ENCODE measurements at regions not wholly inside any gene's neighbourhood (a gene's known extent, or its start where the extent isn't known, plus 50 kb on each side); places are given as distances from the start of the nearest gene placed in this dataset.
A peak's percentile ranks its signal among the peaks of the same experiment; 100 is the strongest.

GRCh38 chr10:89861199-89861573, 159.8 kb downstream of the KIF20B start:
- peak overlapping the region in 1 of 2 donors; percentile 3 for H3K4me3 ChIP-seq (ENCODE audit: control insufficient read depth in 1 of 2, extremely low read depth in 1 of 2, low read length in 1 of 2)
- POLR2A ChIA-PET, result no interaction called here
- Mint-ChIP-seq H3K4me1 (peaks cover 19 to 21% (median 19%) of the 10 kb centered on the region in 3 donors), H3K27ac (peak overlapping the region; percentile 86 to 89), H3K4me3 (peak overlapping the region; percentile 5 to 78 (median 61)), H3K36me3 (no peaks in the 10 kb centered on the region), H3K9me3 (no peaks in the 10 kb centered on the region), H3K27me3 (no peaks in the 10 kb centered on the region)
- peak overlapping the region; percentile 59 for H3K27ac ChIP-seq (ENCODE audit: low read length)
- CTCF ChIA-PET, result no interaction called here
- ATAC-seq (replicated peaks in 1 of 4) (no peak), DNase-seq (no peak)
- H3K4me1 ChIP-seq (ENCODE audit: control insufficient read depth in 1 of 2, extremely low read depth in 1 of 2, insufficient read depth in 2 of 2, low read length in 2 of 2), result peaks cover 4 to 7% of the 10 kb centered on the region in 2 experiments
- no peaks in the 10 kb centered on the region for H3K36me3 ChIP-seq (ENCODE audit: control insufficient read depth in 2 of 2, extremely low read depth in 1 of 2, insufficient read depth in 1 of 2, low read length in 1 of 2)
- no peaks in the 10 kb centered on the region for H3K27me3 ChIP-seq (replicated peaks in 1 of 2; ENCODE audit: control insufficient read depth in 2 of 2, extremely low read depth in 1 of 2, insufficient read depth in 2 of 2, low read length in 1 of 2)
- no peaks in the 10 kb centered on the region for H3K9me3 ChIP-seq

- no peak for DNase-seq
- Histone ChIP-seq H3K4me3 (ENCODE audit: control insufficient read depth in 1 of 2, extremely low read depth in 1 of 2, low read length in 1 of 2) (no peak overlapping the region), H3K4me1 (ENCODE audit: control insufficient read depth in 1 of 2, extremely low read depth in 1 of 2, insufficient read depth in 2 of 2, low read length in 2 of 2) (peaks cover 4 to 7% of the 10 kb centered on the region in 2 experiments), H3K27ac (ENCODE audit: low read length) (no peak overlapping the region), H3K36me3 (ENCODE audit: control insufficient read depth in 2 of 2, extremely low read depth in 1 of 2, insufficient read depth in 1 of 2, low read length in 1 of 2) (no peaks in the 10 kb centered on the region), H3K9me3 (no peaks in the 10 kb centered on the region), H3K27me3 (replicated peaks in 1 of 2; ENCODE audit: control insufficient read depth in 2 of 2, extremely low read depth in 1 of 2, insufficient read depth in 2 of 2, low read length in 1 of 2) (no peaks in the 10 kb centered on the region)
- Mint-ChIP-seq H3K4me1 (peaks cover 19 to 21% (median 19%) of the 10 kb centered on the region in 3 donors), H3K9me3 (no peaks in the 10 kb centered on the region), H3K27me3 (no peaks in the 10 kb centered on the region), H3K36me3 (no peaks in the 10 kb centered on the region), H3K27ac (peak overlapping the region; percentile 71 to 82), H3K4me3 (peak overlapping the region in 2 of 3 donors; percentile 5 to 61)
- POLR2A ChIA-PET, result interaction anchor here in 1 of 2 donors (0.6 kb wide), 1 partner anchor 147 kb away, joined by 3 read pairs; no protein-coding TSS in a partner anchor
- peak in 2 of 4 experiments; percentile 50 to 63 for ATAC-seq (replicated peaks in 1 of 4)
- 25% methylated on average over 1 of the region's 3 CpGs for WGBS (ENCODE audit: insufficient coverage)
- CTCF ChIA-PET, result no interaction called here
Measured at GRCh38 chr10:89861584-89862301, 160.4 kb downstream of the KIF20B start.

- WGBS (ENCODE audit: insufficient coverage), result 95% methylated on average over 2 of the region's 2 CpGs
Measured at GRCh38 chr10:89867964-89868363, 166.6 kb downstream of the KIF20B start.

GRCh38 chr10:89869180-89869579, 167.8 kb downstream of the KIF20B start:
- H3K9me3 Mint-ChIP-seq, result no peaks in the 10 kb centered on the region
- no peaks in the 10 kb centered on the region for H3K4me1 Mint-ChIP-seq
- ChIA-PET POLR2A (no interaction called here), CTCF (no interaction called here)
- H3K4me3 ChIP-seq (ENCODE audit: control insufficient read depth in 1 of 2, extremely low read depth in 1 of 2, low read length in 1 of 2), result no peak overlapping the region
- ATAC-seq (replicated peaks in 1 of 4) (no peak), DNase-seq (no peak)
- no peak overlapping the region for H3K4me3 Mint-ChIP-seq
- H3K27me3 ChIP-seq (replicated peaks in 1 of 2; ENCODE audit: control insufficient read depth in 2 of 2, extremely low read depth in 1 of 2, insufficient read depth in 2 of 2, low read length in 1 of 2), result no peaks in the 10 kb centered on the region
- no peaks in the 10 kb centered on the region for H3K9me3 ChIP-seq
- no peaks in the 10 kb centered on the region for H3K36me3 Mint-ChIP-seq
- H3K27ac Mint-ChIP-seq, result no peak overlapping the region
- no peaks in the 10 kb centered on the region for H3K4me1 ChIP-seq (ENCODE audit: control insufficient read depth in 1 of 2, extremely low read depth in 1 of 2, insufficient read depth in 2 of 2, low read length in 2 of 2)
- H3K36me3 ChIP-seq (ENCODE audit: control insufficient read depth in 2 of 2, extremely low read depth in 1 of 2, insufficient read depth in 1 of 2, low read length in 1 of 2), result no peaks in the 10 kb centered on the region
- no peak overlapping the region for H3K27ac ChIP-seq (ENCODE audit: low read length)
- WGBS (ENCODE audit: insufficient coverage), result no CpG with 5 or more reads among the region's 2 CpGs
- peaks cover 5 to 15% of the 10 kb centered on the region in 2 donors for H3K27me3 Mint-ChIP-seq

More at GRCh38 chr10:89867964-89868363, 166.6 kb downstream of the KIF20B start:
- Mint-ChIP-seq H3K4me1 (no peaks in the 10 kb centered on the region), H3K36me3 (no peaks in the 10 kb centered on the region), H3K27ac (no peak overlapping the region), H3K4me3 (no peak overlapping the region), H3K27me3 (peaks cover 5 to 15% of the 10 kb centered on the region in 2 donors), H3K9me3 (no peaks in the 10 kb centered on the region)
- H3K9me3 ChIP-seq, result no peaks in the 10 kb centered on the region
- no peaks in the 10 kb centered on the region for H3K27me3 ChIP-seq (replicated peaks in 1 of 2; ENCODE audit: control insufficient read depth in 2 of 2, extremely low read depth in 1 of 2, insufficient read depth in 2 of 2, low read length in 1 of 2)
- no peaks in the 10 kb centered on the region for H3K36me3 ChIP-seq (ENCODE audit: control insufficient read depth in 2 of 2, extremely low read depth in 1 of 2, insufficient read depth in 1 of 2, low read length in 1 of 2)
- H3K4me1 ChIP-seq (ENCODE audit: control insufficient read depth in 1 of 2, extremely low read depth in 1 of 2, insufficient read depth in 2 of 2, low read length in 2 of 2), result no peaks in the 10 kb centered on the region
- no peak overlapping the region for H3K4me3 ChIP-seq (ENCODE audit: control insufficient read depth in 1 of 2, extremely low read depth in 1 of 2, low read length in 1 of 2)
- ChIA-PET CTCF (no interaction called here), POLR2A (no interaction called here)
- no peak for ATAC-seq (replicated peaks in 1 of 4)
- H3K27ac ChIP-seq (ENCODE audit: low read length), result no peak overlapping the region
- DNase-seq, result no peak

GRCh38 chr10:89869592-89870156, 168.3 kb downstream of the KIF20B start:
- no peaks in the 10 kb centered on the region for H3K27me3 ChIP-seq (replicated peaks in 1 of 2; ENCODE audit: control insufficient read depth in 2 of 2, extremely low read depth in 1 of 2, insufficient read depth in 2 of 2, low read length in 1 of 2)
- H3K4me3 Mint-ChIP-seq, result no peak overlapping the region
- CTCF ChIA-PET, result no interaction called here
- no peaks in the 10 kb centered on the region for H3K9me3 ChIP-seq
- no peak overlapping the region for H3K27ac Mint-ChIP-seq
- POLR2A ChIA-PET, result no interaction called here
- peaks cover 5 to 15% of the 10 kb centered on the region in 2 donors for H3K27me3 Mint-ChIP-seq
- no peaks in the 10 kb centered on the region for H3K4me1 Mint-ChIP-seq
- no peak overlapping the region for H3K27ac ChIP-seq (ENCODE audit: low read length)
- no peak overlapping the region for H3K4me3 ChIP-seq (ENCODE audit: control insufficient read depth in 1 of 2, extremely low read depth in 1 of 2, low read length in 1 of 2)
- 67% methylated on average over 1 of the region's 2 CpGs for WGBS (ENCODE audit: insufficient coverage)
- no peaks in the 10 kb centered on the region for H3K36me3 Mint-ChIP-seq
- H3K36me3 ChIP-seq (ENCODE audit: control insufficient read depth in 2 of 2, extremely low read depth in 1 of 2, insufficient read depth in 1 of 2, low read length in 1 of 2), result no peaks in the 10 kb centered on the region
- H3K9me3 Mint-ChIP-seq, result no peaks in the 10 kb centered on the region
- DNase-seq, result no peak
- no peak for ATAC-seq (replicated peaks in 1 of 4)
- no peaks in the 10 kb centered on the region for H3K4me1 ChIP-seq (ENCODE audit: control insufficient read depth in 1 of 2, extremely low read depth in 1 of 2, insufficient read depth in 2 of 2, low read length in 2 of 2)

- H3K4me1 Mint-ChIP-seq, result no peaks in the 10 kb centered on the region
- Histone ChIP-seq H3K9me3 (no peaks in the 10 kb centered on the region), H3K4me3 (ENCODE audit: control insufficient read depth in 1 of 2, extremely low read depth in 1 of 2, low read length in 1 of 2) (no peak overlapping the region), H3K27ac (ENCODE audit: low read length) (no peak overlapping the region), H3K27me3 (replicated peaks in 1 of 2; ENCODE audit: control insufficient read depth in 2 of 2, extremely low read depth in 1 of 2, insufficient read depth in 2 of 2, low read length in 1 of 2) (no peaks in the 10 kb centered on the region), H3K36me3 (ENCODE audit: control insufficient read depth in 2 of 2, extremely low read depth in 1 of 2, insufficient read depth in 1 of 2, low read length in 1 of 2) (no peaks in the 10 kb centered on the region), H3K4me1 (ENCODE audit: control insufficient read depth in 1 of 2, extremely low read depth in 1 of 2, insufficient read depth in 2 of 2, low read length in 2 of 2) (no peaks in the 10 kb centered on the region)
- peaks cover 5 to 15% of the 10 kb centered on the region in 2 donors for H3K27me3 Mint-ChIP-seq
- no peaks in the 10 kb centered on the region for H3K9me3 Mint-ChIP-seq
- ChIA-PET POLR2A (interaction anchor here in 1 of 2 donors (0.6 kb wide), 1 partner anchor 72 kb away, joined by 3 read pairs; no protein-coding TSS in a partner anchor), CTCF (interaction anchor here in 1 of 2 donors (0.6 kb wide), 1 partner anchor 1284 kb away, joined by 3 read pairs; no protein-coding TSS in a partner anchor)
- DNase-seq, result no peak
- WGBS (ENCODE audit: insufficient coverage), result no CpG with 5 or more reads among the region's 2 CpGs
- ATAC-seq (replicated peaks in 1 of 4), result no peak
- H3K4me3 Mint-ChIP-seq, result no peak overlapping the region
- no peak overlapping the region for H3K27ac Mint-ChIP-seq
- no peaks in the 10 kb centered on the region for H3K36me3 Mint-ChIP-seq
Measured at GRCh38 chr10:89870936-89871335, 169.5 kb downstream of the KIF20B start.

All from T-cell (primary cell).